ENCODE measurements at regions not wholly inside any gene's neighbourhood (a gene's known extent, or its start where the extent isn't known, plus 50 kb on each side); places are given as distances from the start of the nearest gene placed in this dataset.

DNA sequence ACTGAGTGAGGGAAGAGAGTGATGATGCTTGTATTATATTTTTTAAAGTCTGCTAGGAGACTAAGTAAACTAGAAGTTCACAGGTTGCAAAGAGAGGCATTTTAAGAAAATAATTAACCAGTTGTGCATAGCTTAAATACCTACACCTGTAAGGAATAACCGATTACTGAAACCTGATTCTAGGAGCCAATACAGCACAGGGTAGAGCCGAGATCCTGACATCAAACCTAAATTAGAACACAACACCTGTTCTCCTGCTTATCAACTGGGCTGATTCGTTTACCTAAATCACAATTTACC, 54.8 kb downstream of the EPRS1 start:
- TF ChIP-seq CTCF (IDR thresholded peaks at IDR 0.05; ENCODE audit: poor library complexity, severe bottlenecking) (no peak), POLR2AphosphoS5 (IDR thresholded peaks at IDR 0.05) (no peak), EZH2 (IDR thresholded peaks at IDR 0.05; ENCODE audit: borderline replicate concordance, insufficient read depth, low read length, poor library complexity, severe bottlenecking) (no peak), SMC3 (conservative IDR thresholded peaks at IDR 0.05; ENCODE audit: poor library complexity) (no peak), RAD21 (conservative IDR thresholded peaks at IDR 0.05) (no peak), TAF1 (IDR thresholded peaks at IDR 0.05; ENCODE audit: low read depth) (no peak)
